Body of pancreas (tissue), 4 donors: ENCODE measurements at regions not wholly inside any gene's neighbourhood (a gene's known extent, or its start where the extent isn't known, plus 50 kb on each side); places are given as distances from the start of the nearest gene placed in this dataset.

Experiments
- CTCF ChIP-seq, 7 experiments: fragments of 450-650 bp in 4 of 7; fragments of 200-600 bp in 3 of 7; sonication (generic) in 3 of 7; IDR thresholded peaks; one replicate each; pipeline ENCODE4 v1.5.1; 2016 to 2019; ENCODE audit warnings: antibody characterized with exemption in 7 of 7
- POLR2A ChIP-seq, 3 donors: fragments of 450-650 bp; IDR thresholded peaks; one replicate each; pipeline ENCODE4 v1.6.1; 2016; ENCODE audit warnings: antibody characterized with exemption in 3 of 3, mild to moderate bottlenecking in 2 of 3

DNA sequence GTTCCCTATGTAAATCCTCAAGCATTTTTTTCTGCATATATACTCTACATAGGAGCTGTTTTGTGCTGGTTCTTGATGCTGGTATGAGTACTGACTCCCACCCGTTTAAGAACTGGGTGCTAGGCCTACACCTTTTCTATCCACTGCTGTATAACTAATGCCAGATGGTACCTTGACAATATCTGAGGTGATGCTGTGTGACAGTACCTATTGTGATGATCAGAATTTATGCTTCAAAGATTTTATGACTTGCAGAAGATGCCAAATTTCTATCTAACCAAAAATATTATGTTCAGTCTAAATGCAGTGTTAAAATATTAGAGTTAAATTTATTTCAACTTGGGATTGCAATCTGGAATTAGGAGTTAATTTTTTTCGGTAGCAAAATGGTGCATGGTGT, 272.3 kb upstream of the NOVA1 start:
- no peak for TF ChIP-seq CTCF (IDR thresholded peaks at IDR 0.05)
- TF ChIP-seq POLR2A (IDR thresholded peaks at IDR 0.05) = no peak
